Activated CD4-positive, alpha-beta T cell treated with anti-CD3 and anti-CD28 coated beads for 36 hours (primary cell): ENCODE measurements at regions not wholly inside any gene's neighbourhood (a gene's known extent, or its start where the extent isn't known, plus 50 kb on each side); places are given as distances from the start of the nearest gene placed in this dataset.
"Not testable (repeated sequence)": the region's sequence is repeated elsewhere in the genome, so short reads cannot be mapped to it uniquely, and the experiment has no call there.

Source experiments
- ATAC-seq: fragments of 200-7000 bp; cut with Tn5 transposase; one replicate; pipeline ENCODE4 v1.10.0; 2021; ENCODE audit warnings: mild to moderate bottlenecking, moderate library complexity
- CTCF ChIA-PET: fragments of 350-600 bp; sonication (Branson Sonifier 250); formaldehyde crosslinking; loops from one replicate; lab custom pipeline; 2021; ENCODE audit warnings: antibody characterized with exemption; lab: Charles Lee
- POLR2A ChIA-PET: fragments of 350-600 bp; sonication (Branson Sonifier 250); formaldehyde crosslinking; loops from one replicate; lab custom pipeline; 2021; ENCODE audit warnings: antibody characterized with exemption, inconsistent platforms; lab: Charles Lee
- DNase-seq: peaks from one replicate; pipeline ENCODE4 v3.0.0-alpha.2; 2020
- H3K27ac Mint-ChIP-seq: one replicate; pipeline ENCODE4 v1.8.0; 2021; ENCODE audit warnings: mixed read lengths
- H3K27me3 Mint-ChIP-seq: one replicate; pipeline ENCODE4 v1.8.0; 2021; ENCODE audit warnings: mixed read lengths
- H3K36me3 Mint-ChIP-seq: one replicate; pipeline ENCODE4 v1.8.0; 2021; ENCODE audit warnings: low read depth, mixed read lengths
- H3K4me1 Mint-ChIP-seq: one replicate; pipeline ENCODE4 v1.8.0; 2021; ENCODE audit warnings: mixed read lengths
- H3K4me3 Mint-ChIP-seq: one replicate; pipeline ENCODE4 v1.8.0; 2021; ENCODE audit warnings: mild to moderate bottlenecking, moderate library complexity, mixed read lengths
- H3K9me3 Mint-ChIP-seq: one replicate; pipeline ENCODE4 v1.8.0; 2021; ENCODE audit warnings: low read depth, mixed read lengths
- intact Hi-C, 2 experiments: fragments of 100-400 bp; cut with DNase I in 1 of 2; cut with micrococcal nuclease in 1 of 2; formaldehyde crosslinking; loops; one replicate each; pipeline versions ENCODE4 v1.14.2 to v1.15.1; 2022 to 2024; cut with DNase I, micrococcal nuclease

DNA sequence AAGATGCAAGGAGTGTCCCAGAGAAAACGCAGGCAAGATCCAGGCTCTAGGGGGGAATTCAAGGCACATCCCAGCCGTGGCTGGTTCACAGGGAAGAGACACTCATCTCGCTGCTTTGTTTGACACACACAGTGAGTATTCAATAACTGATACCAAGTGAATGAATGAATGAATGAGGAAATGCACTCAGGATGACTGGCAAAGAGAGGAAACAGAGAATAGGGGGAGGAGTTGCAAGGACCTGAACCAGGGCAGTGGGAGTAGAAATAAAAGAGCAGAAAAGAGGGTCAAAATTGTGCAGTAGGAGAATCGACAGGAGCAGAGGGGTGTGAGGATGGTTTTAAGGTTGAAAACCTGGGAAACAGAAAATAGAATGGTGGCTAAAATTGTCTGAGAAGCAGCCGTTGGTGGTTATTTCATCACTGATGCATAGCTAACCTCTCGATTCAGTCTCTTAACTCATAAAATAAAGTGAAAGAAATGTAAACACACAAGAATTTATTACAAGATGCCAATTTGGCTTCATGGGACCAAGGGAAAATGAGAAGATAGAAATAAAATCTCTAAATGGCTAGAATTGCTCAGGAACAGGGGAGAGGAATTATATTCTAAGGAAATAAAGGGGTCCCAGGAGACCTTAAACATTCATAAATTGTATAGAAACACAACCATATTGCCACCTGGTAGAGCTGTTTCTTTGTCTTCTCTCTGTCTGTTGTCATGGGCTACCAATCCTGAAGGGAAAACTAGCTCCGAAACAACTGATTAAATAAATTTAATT lies 63.9 kb upstream of the PHLPP1 start:
- Mint-ChIP-seq H3K27me3 (peaks cover 6% of the 10 kb centered on the region), H3K4me1 (no peaks in the 10 kb centered on the region), H3K36me3 (no peaks in the 10 kb centered on the region), H3K9me3 (no peaks in the 10 kb centered on the region), H3K27ac (no peak overlapping the region), H3K4me3 (no peak overlapping the region)
- ChIA-PET POLR2A (no interaction called here), CTCF (interaction anchor here (0.6 to 0.8 kb wide), 2 partner anchors 49 to 110 kb away, joined by 3 read pairs; no protein-coding TSS in a partner anchor)
- DNase-seq (no peak), ATAC-seq (no peak)
- intact Hi-C loops: no loop called here

DNA sequence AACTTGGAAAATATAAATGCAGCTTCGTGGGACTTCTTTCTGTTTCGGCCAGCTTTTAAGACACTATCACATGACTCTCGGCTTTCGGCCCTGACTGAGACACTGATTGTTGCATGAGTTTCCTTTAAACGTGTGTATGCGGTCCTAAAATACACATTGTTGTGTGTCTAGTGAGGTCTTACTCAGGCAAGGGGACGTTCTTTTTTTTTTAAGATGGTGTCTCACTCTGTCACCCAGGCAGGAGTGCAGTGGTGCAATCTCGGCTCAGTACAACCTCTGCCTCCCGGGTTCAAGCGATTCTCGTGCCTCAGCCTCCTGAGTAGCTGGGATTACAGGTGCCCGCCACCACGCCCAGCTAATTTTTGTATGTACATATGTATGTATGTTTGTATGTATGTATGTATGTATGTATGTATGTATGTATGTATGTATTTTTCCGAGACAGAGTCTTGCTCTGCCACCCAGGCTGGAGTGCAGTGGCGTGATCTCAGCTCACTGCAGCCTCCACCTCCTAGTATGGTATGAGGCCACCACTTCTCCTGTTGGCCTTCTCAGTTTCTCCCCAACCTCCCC lies 63.2 kb upstream of the PHLPP1 start:
- H3K27ac Mint-ChIP-seq, H3K9me3 Mint-ChIP-seq, intact Hi-C loops, H3K36me3 Mint-ChIP-seq, H3K27me3 Mint-ChIP-seq, POLR2A ChIA-PET, DNase-seq, ATAC-seq, H3K4me3 Mint-ChIP-seq, H3K4me1 Mint-ChIP-seq: not testable (repeated sequence)
- CTCF ChIA-PET: interaction anchor here (0.6 to 0.8 kb wide), 2 partner anchors 48 to 109 kb away, joined by 3 read pairs; no protein-coding TSS in a partner anchor

DNA sequence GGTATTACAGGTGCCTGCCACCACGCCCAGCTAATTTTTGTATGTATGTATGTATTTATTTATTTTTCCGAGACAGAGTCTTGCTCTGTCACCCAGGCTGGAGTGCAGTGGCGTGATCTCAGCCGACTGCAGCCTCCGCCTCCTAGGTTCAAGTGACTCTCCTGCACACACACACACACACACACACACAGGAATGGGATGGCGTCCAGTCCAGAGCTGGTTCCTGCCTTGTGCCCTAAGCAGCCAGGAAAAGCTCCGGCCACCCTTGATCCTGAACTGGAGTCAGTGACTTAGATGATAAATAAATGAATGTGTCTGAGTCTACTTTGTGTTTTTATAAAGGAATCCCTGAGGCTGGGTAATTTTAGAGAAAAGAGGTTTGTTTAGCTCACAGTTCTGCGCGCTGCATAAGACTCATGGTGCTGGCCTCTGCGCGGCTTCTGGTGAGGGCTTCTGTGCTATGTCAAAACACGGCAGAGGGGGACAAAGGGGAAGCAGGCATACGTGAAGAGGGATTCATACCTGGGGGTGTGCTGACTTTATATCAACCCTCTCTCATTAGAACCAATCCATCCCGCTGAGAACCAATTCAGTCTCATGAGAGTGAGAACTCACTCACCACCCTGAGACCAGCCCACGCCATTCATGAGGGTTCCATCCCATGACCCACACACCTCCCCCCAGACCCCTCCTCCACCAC lies 59.7 kb upstream of the PHLPP1 start:
- no peak overlapping the region for H3K4me3 Mint-ChIP-seq
- intact Hi-C loops: no loop called here
- ATAC-seq: no peak
- H3K27me3 Mint-ChIP-seq: peaks cover 6% of the 10 kb centered on the region
- DNase-seq: no peak
- no peaks in the 10 kb centered on the region for H3K36me3 Mint-ChIP-seq
- H3K9me3 Mint-ChIP-seq: no peaks in the 10 kb centered on the region
- H3K4me1 Mint-ChIP-seq: no peaks in the 10 kb centered on the region
- ChIA-PET CTCF (no interaction called here), POLR2A (no interaction called here)
- no peak overlapping the region for H3K27ac Mint-ChIP-seq

DNA sequence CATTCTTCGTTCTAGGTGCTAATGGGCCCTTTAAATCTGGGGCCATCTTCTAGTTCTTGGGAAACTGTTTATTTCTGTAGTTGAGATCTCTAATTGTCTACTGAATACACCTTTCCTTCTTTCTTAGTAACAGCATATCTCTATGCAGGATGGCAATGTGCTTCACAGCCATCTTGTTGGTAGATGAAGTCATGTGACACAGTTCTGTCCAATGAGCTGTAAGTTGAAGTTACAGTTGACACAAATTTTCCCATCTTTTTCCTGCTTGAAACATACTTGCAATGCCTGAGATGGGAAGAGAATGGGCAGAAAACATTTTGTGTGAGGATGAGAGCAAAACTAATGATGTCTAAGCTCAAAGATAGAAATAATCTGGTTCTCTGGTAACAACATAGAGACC lies 57.3 kb upstream of the PHLPP1 start:
- Mint-ChIP-seq H3K27me3 (no peaks in the 10 kb centered on the region), H3K4me3 (no peak overlapping the region), H3K36me3 (no peaks in the 10 kb centered on the region), H3K27ac (no peak overlapping the region), H3K4me1 (no peaks in the 10 kb centered on the region), H3K9me3 (no peaks in the 10 kb centered on the region)
- intact Hi-C loops: no loop called here
- ATAC-seq: no peak
- CTCF ChIA-PET: interaction anchor here (0.5 to 0.6 kb wide), 2 partner anchors 57 to 489 kb away, joined by 3 read pairs; partner anchors contain the start of gene PHLPP1
- DNase-seq: no peak
- POLR2A ChIA-PET: no interaction called here

DNA sequence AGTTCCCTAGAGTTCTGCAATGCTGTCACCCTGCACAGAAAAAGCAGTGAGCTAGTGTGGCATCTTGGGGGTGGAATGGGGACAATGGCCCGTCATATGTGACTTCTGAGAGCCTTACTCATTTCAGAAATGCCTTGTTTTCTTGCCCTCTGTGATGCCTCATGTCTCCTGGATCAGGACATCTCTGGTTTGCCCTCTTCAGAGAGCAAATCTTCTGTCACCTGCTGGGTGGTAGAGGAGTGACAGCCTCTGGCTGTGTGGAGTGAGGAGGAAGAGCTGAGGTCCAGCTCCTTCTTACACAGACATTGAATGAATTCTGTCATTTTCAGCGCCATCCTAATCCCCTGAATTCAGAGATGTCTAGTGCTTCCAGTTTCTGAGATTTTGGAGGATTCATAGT lies 55.6 kb upstream of the PHLPP1 start:
- DNase-seq: no peak
- CTCF ChIA-PET: interaction anchor here (0.6 to 1.2 kb wide), 2 partner anchors 74 to 323 kb away, joined by 3 to 5 read pairs; no protein-coding TSS in a partner anchor
- no peaks in the 10 kb centered on the region for H3K9me3 Mint-ChIP-seq

DNA sequence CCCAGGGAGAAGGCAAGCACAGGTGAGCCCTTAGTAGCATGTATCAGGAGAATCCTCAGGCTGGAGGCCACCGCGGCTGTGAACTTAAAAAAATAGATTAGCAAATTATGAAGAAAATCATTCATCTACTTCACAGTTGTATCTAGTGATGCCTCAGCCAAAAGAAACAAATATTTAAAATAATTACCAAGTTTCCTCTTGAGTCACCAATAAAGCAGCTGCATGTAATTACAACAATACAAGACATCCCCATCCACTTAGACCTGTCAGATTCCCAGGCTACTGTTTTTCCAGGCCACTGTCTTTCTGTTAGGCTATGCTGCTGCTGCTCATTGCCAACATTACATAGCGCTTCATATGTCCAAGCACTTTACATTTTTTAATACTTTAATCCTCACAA lies 54.6 kb upstream of the PHLPP1 start:
- Mint-ChIP-seq H3K27me3 (no peaks in the 10 kb centered on the region), H3K36me3 (no peaks in the 10 kb centered on the region), H3K27ac (no peak overlapping the region), H3K4me3 (no peak overlapping the region), H3K9me3 (no peaks in the 10 kb centered on the region), H3K4me1 (no peaks in the 10 kb centered on the region)
- intact Hi-C loops: no loop called here
- ATAC-seq (no peak), DNase-seq (no peak)
- ChIA-PET POLR2A (no interaction called here), CTCF (no interaction called here)

More for the DNA sequence above, 55.6 kb upstream of the PHLPP1 start:
- Mint-ChIP-seq H3K4me1 (no peaks in the 10 kb centered on the region), H3K27me3 (no peaks in the 10 kb centered on the region), H3K36me3 (no peaks in the 10 kb centered on the region), H3K27ac (no peak overlapping the region), H3K4me3 (no peak overlapping the region)
- ATAC-seq: peak; percentile 65
- intact Hi-C loops: no loop called here
- POLR2A ChIA-PET: no interaction called here

DNA sequence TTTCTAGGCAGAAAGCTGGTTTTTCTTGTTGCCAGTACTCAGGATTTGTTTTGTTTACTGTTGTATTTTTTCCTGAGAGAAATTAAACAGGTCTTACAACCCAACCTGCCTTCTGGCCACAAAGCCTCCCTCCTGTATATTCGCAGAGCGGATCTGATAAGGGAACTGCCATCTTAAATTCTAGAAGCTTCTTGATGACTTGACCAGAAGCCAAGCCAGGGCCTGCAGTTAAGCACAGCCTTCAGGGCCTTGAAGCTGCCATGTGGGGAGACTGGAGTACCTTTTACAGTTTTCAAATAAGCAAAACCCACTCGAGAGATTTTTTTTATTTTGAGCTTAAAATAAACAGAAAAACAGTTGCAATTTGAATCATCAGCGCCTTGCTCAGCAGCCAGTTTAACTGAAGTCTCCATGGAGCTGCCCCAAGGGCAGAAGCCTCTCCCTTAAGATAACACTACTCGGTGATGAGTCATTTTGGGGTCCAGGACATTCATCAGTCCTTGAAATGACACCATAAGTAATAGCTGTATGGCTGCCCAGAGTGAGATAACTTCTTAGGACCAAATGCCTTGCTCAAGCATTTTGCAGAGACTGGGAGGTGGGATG lies 51.5 kb upstream of the PHLPP1 start:
- Mint-ChIP-seq H3K4me3 (no peak overlapping the region), H3K36me3 (no peaks in the 10 kb centered on the region), H3K27me3 (no peaks in the 10 kb centered on the region), H3K27ac (no peak overlapping the region), H3K4me1 (no peaks in the 10 kb centered on the region), H3K9me3 (no peaks in the 10 kb centered on the region)
- no peak for ATAC-seq
- ChIA-PET CTCF (interaction anchor here (0.6 to 1.0 kb wide), 6 partner anchors 9 to 324 kb away, joined by 3 to 4 read pairs (median 3); no protein-coding TSS in a partner anchor), POLR2A (no interaction called here)
- no peak for DNase-seq
- intact Hi-C loops: no loop called here

DNA sequence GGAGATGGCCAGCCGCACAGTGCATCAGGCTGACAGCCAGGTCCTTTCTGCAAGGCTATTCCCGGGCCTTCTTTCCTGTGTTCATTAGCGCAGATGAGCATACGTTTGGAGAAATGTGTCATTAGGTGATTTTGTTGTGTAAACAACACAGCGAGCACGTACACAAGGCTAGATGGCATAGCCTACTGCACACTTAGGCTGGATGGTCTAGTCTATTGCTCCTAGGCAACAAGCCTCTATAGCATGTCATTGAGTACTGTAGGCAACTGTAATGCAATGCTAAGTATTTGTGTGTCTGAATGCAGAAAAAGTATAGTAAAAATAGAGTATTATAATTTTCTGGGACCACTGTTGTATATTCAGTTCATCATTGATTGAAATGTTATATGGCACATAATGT lies 50.9 kb upstream of the PHLPP1 start:
- Mint-ChIP-seq H3K4me1 (peaks cover 3% of the 10 kb centered on the region), H3K9me3 (no peaks in the 10 kb centered on the region), H3K36me3 (no peaks in the 10 kb centered on the region), H3K27me3 (no peaks in the 10 kb centered on the region), H3K4me3 (no peak overlapping the region), H3K27ac (no peak overlapping the region)
- DNase-seq (no peak), ATAC-seq (no peak)
- intact Hi-C loops: no loop called here
- ChIA-PET CTCF (interaction anchor here (0.6 to 1.0 kb wide), 2 partner anchors 8 to 323 kb away, joined by 3 to 4 read pairs; no protein-coding TSS in a partner anchor), POLR2A (no interaction called here)

DNA sequence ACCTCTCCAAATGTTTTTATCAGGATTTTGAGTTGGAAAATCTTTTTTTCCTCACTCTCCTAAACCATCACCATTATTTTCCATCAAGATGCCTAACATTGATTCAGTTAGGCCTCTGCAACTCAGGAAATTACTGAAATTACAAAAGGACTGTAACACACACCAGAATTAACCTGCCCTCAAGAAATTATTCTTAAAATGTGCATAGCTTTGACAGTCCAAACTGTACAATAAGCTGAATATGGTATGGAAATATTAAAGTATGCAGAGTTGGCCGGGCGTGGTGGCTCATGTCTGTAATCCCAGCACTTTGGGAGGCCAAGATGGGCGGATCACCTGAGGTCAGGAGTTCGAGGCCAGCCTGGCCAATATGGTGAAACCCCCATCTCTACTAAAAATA lies 50.2 kb upstream of the PHLPP1 start:
- Mint-ChIP-seq H3K9me3 (no peaks in the 10 kb centered on the region), H3K27me3 (no peaks in the 10 kb centered on the region), H3K27ac (no peak overlapping the region), H3K36me3 (no peaks in the 10 kb centered on the region), H3K4me3 (no peak overlapping the region), H3K4me1 (peaks cover 7% of the 10 kb centered on the region)
- intact Hi-C loops: no loop called here
- POLR2A ChIA-PET: no interaction called here
- no peak for ATAC-seq
- CTCF ChIA-PET: interaction anchor here (0.6 kb wide), 1 partner anchor 535 kb away, joined by 3 read pairs; no protein-coding TSS in a partner anchor
- DNase-seq: no peak
